ENCODE measurements at regions not wholly inside any gene's neighbourhood (a gene's known extent, or its start where the extent isn't known, plus 50 kb on each side); places are given as distances from the start of the nearest gene placed in this dataset.

DNA sequence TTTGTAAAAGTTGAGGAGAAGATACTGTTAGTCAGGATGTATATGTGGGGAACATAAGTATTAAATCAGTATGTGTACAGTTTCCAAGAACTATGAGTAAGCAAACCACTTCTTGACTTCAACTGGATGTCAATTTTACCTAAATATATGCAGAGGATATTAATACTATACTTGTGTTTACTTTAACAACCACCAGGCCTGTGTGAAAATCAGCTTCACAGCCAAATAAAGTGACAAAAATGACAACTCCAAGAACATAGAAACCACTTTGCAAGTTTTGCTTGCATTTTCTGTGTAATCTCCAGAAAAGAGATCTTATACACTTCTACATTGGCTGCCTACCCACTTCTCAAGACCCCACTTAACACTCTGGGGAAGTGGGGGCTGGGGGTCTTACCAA is 293.3 kb upstream of the RORA start:
- no peak for DNase-seq

- DNase-seq: no peak
Observed at GRCh38 chr15:61521953-61522352, 292.9 kb upstream of the RORA start.

DNA sequence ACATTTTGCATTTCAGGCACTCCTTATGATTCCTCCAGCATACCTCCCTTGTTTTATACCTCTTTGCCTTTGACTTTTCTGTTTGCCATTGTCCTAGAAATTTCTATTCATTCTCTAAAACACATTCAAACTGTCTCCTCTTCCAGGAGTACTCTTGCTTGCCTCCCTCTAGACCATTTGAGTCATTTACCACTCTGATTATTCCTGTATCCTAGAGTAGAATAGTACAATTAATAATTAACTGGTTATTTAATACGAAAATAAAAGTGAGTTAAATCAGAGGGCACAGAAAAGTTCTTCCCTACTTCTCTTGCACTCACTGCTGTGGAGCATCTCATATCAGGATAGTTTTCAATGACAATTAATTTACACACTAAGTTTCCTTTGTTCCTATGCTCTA is 290.2 kb upstream of the RORA start:
- DNase-seq: no peak

DNA sequence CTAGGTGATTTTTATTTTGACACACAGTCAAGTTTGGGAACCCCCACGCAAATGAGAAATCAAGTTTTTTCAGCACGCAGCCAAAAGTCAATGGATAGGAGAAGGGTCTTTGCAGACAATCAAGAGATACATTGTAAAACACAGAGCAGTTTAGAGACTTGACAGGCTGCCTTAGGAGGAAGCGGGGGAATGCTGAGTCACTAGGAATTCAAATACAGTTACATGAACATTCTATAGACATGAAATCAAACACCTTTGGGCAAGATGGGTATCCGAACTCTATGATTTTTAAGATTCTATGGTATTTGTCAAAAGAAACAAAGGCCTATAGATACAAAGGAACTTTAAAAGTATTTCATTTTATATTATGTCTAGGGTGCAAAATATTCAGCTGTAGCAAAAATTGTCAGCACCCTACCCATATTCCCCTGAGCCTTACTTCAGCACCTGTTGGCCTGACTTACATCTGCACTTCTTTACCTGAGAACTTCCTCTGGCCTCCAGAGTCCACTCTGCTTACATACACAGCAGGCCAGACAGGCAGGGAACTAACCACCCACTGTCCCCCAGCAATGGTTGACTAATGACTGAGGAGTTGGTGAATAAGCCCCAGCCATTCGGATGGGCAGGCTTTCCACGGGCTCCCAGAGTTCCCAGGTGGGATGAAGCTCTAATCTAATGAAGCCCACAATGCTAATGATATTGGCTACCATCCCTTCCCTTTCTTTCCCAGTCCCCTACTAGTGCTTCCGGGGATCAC is 289.3 kb upstream of the RORA start:
- DNase-seq: no peak

DNA sequence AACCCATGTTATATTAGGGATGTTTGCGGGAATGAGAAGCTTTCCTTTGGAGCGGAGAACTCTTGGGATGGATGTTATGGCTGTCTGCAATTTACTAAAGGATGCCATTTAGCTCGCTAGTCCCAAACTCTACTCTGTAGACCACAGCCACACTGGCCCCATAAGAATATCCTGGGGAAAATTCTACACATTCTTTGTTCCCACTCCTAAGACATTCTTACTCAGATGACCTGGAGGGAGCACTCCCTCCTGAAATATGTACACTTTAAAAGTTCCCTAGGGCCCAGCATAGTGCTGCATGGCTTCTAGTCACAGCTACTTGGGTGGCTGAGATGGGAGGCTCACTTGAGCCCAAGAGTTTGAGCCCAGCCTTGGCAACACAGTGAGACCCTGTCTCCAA is 288.7 kb upstream of the RORA start:
- no peak for DNase-seq

DNA sequence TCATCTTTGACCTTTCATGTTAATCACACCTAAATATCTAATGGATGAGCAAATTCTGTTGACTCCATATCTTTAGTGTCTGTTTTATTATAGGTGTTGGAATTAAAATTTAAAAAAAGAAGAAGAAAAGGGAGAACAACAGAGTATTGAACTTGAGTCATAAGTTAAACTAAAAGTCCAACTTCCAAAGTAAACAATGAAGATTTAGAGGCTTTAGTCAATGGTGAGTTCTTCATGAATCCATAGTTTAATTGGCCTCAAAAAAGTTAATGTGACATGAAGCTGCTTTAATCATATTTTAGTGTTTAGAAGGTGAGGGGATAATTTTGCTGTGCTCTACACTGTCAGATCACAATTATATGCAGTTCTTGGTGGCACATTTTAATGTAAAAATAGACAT is 288.2 kb upstream of the RORA start:
- no peak for DNase-seq

DNA sequence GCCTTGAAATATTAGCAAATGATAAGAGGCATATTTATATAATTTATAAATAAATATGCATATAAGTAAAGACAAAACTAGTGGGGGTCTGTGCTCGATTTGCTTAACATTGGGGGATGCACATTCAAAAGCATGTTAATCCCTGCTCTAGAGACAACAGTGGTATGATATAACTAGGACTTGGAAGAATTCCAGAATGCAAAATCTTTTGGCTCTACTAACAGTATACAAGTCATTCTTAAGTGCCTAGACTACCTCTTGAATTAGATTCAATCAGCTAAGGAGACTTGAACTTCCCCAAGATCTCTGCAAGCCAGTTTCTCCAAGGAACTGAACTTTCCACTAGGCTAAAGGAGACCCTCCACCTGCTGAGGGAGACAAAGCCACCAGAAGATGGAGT is 282.7 kb upstream of the RORA start:
- no peak for DNase-seq

DNA sequence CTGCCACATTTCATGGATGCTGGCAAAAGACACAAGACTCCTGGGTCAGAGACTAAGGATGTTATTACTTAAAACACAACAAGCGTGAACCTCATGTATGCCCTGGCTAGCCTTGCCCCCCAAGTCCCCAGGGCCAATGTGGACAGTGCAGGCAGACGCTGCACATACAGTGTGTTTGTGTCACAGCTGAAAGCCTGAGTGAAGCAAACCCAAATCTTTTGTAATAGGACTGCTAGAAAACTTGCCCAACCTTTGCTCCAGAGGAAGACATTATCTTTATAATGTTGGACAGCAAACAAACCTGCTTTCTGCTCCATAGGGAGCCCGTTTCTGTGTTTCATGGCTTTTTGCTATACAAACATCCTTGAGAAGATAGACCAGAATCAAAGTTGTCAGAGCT is 282.0 kb upstream of the RORA start:
- DNase-seq: no peak

- no peak for DNase-seq
Observed at GRCh38 chr15:61509327-61509840, 280.3 kb upstream of the RORA start.

DNA sequence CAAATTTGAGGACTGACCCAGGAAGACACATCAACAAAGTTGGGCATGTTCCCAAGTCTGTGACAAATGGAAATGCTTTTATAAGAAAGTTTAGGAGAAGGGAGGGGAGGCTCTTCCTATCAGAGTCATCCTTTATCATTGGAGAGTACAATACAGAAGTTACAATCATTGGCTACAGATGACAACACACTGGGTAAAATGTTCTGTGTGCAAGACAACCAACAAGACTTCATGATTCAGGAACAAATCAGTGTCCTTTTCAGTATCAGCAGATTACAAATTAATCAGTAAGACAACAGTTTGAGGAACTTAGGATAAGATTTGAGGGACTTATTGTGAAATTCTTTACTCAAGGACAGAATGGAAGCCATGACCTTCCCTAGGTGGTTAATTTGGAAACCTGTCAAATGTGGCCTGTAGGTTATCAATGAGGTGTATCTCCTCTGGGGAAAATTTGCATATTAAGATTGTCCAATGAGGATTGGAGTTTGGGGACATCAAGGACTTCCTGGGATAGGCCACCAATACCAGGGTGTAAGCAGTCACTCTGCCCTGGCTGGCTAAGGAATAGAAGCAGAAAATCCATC is 274.4 kb upstream of the RORA start:
- DNase-seq: no peak

- DNase-seq: no peak
Observed at GRCh38 chr15:61501815-61502389, 272.8 kb upstream of the RORA start.

DNA sequence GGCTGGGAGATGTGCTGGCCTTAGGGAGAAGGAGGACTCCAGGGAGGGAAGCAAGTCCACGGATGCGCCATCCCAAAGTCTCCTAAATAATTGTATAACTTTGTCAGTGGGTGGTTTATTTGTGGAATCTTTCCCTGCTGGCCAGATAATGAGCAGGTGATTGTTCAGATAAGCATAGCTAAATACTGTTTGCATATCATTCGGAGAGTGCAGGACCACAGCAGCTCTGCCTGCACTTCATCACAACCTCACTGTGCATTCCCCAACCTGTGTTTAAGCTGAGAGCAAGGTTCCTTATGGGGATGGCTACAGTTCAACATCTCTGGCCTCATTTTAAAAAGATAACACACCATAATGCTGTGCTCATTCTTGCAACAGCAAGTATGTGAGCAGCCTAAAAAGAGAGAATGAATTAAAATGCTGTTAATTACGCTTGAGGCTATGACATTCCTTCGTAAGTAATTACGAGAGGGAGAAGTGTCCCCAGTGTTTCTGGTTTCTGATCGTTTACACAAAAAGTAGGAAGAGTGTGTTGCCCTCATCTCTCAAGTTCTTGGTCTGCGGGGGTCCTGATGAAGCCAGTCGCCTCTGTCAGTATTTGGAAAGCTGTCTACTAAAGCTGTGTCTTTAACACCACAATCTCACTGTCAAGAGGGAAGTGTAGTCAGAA is 272.0 kb upstream of the RORA start:
- no peak for DNase-seq

DNA sequence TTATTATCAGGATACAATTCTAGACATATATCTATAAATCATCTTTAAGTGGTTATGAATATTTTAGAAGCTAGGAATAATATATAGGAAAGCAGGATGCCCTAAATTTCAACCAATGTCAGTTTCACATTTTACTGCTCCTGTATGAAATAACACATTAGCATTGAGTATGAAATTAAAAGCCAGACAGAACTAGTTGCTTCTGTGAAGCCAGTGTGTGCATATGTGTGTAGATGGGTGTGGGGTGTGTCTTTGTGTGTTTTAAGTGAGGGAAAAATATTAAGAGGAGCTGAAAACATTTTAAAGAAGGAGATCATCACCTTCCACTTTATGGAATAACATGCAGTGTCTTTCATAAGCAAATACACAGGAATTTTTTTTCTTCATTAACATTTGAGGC is 271.4 kb upstream of the RORA start:
- no peak for DNase-seq

- no peak for DNase-seq
Observed at GRCh38 chr15:61499376-61499775, 270.3 kb upstream of the RORA start.

GRCh38 chr15:61489571-61489970 is 260.5 kb upstream of the RORA start:
- DNase-seq: no peak

GRCh38 chr15:61483599-61483998 is 254.5 kb upstream of the RORA start:
- no peak for DNase-seq

- DNase-seq: no peak
Observed at GRCh38 chr15:61481886-61482285, 252.8 kb upstream of the RORA start.

DNA sequence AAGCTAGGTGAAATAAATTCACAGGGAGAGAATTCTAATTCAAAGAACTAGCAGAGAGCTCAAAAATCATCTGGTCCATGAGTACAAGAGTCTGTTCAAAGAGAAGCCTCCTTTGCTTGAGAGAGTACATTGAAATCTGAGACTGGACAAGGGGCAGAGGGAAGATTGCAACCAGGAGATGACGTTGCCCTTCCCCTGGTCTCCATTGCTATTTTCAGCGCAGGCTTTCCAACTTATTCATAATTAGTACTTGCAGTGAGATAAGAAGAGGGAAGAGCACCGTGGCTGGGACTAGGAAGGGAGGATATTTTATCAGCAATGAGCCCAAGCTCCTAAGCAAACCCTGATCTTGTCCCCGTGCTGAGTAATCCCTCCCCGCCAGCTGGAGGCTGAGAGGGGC is 251.8 kb upstream of the RORA start:
- no peak for DNase-seq

DNA sequence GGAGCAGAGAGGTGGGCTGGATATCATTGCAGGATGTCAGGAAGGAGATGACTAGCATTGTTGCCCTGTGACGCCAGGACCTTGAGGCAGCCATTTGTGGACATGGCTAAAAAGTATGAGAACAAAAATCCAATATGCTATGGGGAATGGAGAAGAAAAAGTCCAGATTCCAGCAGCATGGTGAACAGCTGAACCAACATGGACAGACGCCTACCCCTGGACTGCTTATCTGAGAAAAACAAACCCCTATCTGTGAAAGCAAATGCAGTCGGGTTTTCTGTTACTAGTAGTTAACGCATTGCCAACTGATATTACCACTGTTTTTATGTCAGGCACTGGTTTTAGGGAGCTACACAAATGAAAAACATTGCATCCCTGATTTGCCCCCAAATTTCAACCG is 251.2 kb upstream of the RORA start:
- DNase-seq: no peak

DNA sequence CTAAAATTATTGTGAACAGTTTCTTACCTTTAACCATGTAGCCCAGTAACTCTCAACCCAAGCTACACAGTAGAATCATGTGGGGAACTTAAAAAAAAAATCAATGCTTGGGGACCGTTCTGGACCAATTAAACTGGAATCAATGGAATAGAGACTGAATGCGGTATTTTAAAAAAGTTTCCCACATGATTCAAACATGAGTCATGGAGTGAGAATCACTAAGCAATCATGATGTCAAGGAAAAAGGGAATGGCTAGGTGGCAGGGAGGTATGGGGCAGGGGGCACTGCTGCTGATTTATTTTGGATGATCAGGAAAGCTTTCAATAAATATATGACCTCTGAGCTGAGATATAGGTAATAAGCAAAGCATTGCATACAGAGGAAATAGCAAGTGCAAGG is 250.5 kb upstream of the RORA start:
- DNase-seq: no peak

DNA sequence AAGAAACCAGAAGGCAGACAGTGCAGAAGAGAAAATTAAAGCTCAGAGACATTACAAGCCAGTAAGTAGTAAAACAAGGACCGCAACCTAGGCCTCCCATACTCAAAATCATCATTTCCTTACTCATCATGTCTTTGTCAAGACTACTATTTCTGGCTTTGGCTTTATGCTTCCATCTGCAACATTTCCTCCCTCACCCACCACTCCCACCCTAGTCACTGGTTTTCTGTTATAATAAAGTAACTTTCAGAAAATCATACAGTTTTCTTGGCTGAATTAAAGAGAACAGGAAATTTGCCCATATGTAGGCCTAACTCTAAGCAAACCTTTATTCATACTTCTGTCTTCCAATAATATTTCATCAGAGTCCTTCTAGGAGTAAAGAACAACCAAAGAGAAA is 247.6 kb upstream of the RORA start:
- DNase-seq: no peak

DNA sequence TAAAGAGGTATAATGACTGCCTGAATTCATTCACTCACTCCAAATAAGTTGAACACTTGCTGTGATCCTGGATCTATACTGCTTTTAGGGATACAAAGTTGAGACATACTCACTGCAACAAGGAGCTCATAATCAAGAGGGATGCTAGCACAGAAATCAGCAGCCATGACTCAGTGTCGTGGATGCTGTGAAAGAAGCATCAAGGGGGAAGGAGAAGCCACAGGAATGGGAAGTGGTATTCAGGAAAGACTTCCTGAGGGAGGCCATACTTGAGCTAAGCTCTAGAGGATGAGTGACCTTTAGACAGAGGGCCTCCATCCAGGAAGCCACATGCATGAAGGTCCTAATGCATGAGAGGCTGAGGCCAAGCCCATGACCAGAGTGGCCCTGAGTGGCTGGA is 245.7 kb upstream of the RORA start:
- no peak for DNase-seq

GRCh38 chr15:61467823-61468222 is 238.7 kb upstream of the RORA start:
- DNase-seq: no peak
